ENCODE measurements at regions not wholly inside any gene's neighbourhood (a gene's known extent, or its start where the extent isn't known, plus 50 kb on each side); places are given as distances from the start of the nearest gene placed in this dataset.

DNA sequence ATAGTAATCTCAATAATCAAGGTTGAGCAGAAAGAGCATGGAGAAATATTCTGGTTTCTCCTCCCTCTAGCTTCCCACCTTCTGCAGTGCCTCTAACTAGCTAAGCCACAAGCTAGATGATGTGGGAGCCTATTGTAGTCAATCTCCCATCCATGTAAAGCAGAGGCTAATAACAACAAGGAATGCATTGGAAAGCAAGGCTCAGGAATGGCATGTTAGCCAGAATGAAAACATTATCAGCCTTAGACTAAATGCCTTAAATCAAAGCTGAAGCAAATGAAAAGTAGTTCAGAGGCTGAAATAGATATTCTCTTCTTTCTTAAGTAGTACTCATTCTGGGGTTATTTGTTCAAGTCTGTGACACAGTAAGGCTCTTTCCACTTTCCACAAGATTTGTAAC, 350.3 kb upstream of the DPPA4 start:
- TF ChIP-seq, protein P1, sequence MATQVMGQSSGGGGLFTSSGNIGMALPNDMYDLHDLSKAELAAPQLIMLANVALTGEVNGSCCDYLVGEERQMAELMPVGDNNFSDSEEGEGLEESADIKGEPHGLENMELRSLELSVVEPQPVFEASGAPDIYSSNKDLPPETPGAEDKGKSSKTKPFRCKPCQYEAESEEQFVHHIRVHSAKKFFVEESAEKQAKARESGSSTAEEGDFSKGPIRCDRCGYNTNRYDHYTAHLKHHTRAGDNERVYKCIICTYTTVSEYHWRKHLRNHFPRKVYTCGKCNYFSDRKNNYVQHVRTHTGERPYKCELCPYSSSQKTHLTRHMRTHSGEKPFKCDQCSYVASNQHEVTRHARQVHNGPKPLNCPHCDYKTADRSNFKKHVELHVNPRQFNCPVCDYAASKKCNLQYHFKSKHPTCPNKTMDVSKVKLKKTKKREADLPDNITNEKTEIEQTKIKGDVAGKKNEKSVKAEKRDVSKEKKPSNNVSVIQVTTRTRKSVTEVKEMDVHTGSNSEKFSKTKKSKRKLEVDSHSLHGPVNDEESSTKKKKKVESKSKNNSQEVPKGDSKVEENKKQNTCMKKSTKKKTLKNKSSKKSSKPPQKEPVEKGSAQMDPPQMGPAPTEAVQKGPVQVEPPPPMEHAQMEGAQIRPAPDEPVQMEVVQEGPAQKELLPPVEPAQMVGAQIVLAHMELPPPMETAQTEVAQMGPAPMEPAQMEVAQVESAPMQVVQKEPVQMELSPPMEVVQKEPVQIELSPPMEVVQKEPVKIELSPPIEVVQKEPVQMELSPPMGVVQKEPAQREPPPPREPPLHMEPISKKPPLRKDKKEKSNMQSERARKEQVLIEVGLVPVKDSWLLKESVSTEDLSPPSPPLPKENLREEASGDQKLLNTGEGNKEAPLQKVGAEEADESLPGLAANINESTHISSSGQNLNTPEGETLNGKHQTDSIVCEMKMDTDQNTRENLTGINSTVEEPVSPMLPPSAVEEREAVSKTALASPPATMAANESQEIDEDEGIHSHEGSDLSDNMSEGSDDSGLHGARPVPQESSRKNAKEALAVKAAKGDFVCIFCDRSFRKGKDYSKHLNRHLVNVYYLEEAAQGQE (IDR thresholded peaks at IDR 0.05; ENCODE audit: low read depth): no peak
- no peak for TF ChIP-seq TAF1 (IDR thresholded peaks at IDR 0.05; ENCODE audit: low read depth)

Measured in Ishikawa (cell line).